ENCODE measurements at regions not wholly inside any gene's neighbourhood (a gene's known extent, or its start where the extent isn't known, plus 50 kb on each side); places are given as distances from the start of the nearest gene placed in this dataset.

DNA sequence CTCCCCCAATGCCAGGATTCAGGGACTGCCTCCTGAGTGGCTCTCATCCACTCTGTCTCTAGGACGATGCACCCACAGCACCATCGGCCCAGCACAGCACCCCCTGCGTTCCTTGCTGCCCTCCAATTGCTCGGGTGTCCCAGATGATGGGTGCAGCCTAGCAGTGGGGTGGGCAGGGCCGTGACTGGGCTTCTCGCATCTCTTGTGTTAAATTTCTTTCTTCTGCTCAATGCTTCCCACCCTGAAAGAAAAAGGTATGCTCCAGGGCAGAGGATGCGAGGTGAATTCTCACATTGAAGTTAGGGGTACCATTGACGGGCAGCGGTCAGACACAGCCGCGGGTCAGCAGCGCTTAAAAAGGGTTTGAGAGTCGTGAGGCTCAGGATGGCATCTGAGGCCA lies 232.4 kb upstream of the SGCG start:
- TF ChIP-seq POLR2A (IDR thresholded peaks at IDR 0.05), result no peak
- TF ChIP-seq, protein P1, sequence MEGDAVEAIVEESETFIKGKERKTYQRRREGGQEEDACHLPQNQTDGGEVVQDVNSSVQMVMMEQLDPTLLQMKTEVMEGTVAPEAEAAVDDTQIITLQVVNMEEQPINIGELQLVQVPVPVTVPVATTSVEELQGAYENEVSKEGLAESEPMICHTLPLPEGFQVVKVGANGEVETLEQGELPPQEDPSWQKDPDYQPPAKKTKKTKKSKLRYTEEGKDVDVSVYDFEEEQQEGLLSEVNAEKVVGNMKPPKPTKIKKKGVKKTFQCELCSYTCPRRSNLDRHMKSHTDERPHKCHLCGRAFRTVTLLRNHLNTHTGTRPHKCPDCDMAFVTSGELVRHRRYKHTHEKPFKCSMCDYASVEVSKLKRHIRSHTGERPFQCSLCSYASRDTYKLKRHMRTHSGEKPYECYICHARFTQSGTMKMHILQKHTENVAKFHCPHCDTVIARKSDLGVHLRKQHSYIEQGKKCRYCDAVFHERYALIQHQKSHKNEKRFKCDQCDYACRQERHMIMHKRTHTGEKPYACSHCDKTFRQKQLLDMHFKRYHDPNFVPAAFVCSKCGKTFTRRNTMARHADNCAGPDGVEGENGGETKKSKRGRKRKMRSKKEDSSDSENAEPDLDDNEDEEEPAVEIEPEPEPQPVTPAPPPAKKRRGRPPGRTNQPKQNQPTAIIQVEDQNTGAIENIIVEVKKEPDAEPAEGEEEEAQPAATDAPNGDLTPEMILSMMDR (IDR thresholded peaks at IDR 0.05), result no peak
- no peak for TF ChIP-seq EP300 (IDR thresholded peaks at IDR 0.05)

Measured in gastroesophageal sphincter (tissue), 3 donors.